ENCODE measurements at regions not wholly inside any gene's neighbourhood (a gene's known extent, or its start where the extent isn't known, plus 50 kb on each side); places are given as distances from the start of the nearest gene placed in this dataset.
"Not testable (repeated sequence)": the region's sequence is repeated elsewhere in the genome, so short reads cannot be mapped to it uniquely, and the experiment has no call there.

DNA sequence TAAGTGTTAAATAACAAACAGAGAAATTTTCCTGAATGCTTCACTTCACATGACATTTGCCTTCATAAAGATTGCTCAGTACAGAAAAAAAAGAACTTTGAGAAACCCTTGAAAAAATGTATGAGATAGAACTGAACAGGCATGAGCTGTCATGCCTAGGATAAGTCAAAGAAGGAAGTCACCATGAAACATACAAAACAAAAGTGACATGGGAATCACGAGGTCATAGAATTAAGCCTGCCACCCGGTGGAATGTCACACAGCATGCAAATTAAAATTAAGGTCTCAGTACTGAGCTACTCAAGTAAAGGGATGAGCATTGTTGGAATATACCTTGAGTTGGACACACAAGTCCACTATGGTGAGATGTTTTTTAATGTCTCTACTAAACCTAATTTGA lies 652.5 kb upstream of the NECTIN3 start:
- no peak for DNase-seq

GRCh38 chr3:110419601-110420000 lies 652.0 kb upstream of the NECTIN3 start:
- DNase-seq = no peak

DNA sequence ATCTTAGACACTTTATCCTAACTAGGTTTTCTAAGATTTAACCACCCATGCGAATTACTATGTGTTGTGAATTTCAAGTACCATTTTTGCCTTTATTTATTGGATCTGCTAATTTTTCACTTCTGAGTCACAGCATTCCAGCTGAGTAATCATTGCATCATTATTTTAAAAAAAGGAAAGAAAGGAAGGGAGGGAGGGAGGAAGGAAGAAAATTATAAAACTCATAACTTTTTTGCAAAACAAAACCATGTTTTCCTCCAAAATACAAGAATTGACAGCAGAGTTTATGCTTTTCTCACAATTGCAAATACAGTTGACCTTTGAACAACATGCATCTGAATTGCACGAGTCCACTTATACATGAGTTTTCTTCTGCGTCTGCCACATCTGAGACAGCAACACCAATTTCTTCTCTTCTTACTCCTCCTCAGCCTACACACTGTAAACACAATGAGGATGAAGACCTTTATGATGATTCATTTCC lies 651.4 kb upstream of the NECTIN3 start:
- no peak for DNase-seq

GRCh38 chr3:110423276-110423675 lies 648.3 kb upstream of the NECTIN3 start:
- no peak for DNase-seq

DNA sequence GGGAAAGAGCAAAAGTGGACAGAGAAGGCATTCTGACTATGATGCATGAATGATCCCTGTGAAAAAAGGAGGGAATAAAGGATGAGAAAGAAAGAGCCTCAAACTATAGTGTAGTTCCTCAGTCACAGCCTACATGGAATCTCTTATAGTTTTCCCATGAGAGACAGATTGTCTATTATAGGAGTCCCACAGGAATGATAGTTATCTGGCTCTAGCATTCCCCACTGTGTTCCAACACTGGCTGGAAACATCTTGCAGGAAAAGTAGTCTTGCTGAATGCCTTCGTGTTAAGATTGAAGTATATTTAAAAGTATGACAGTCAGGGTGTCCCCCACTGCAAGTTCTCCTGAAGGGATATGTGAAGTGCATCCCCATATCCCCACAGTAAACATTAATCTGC lies 641.5 kb upstream of the NECTIN3 start:
- DNase-seq = no peak

GRCh38 chr3:110436209-110436608 lies 635.4 kb upstream of the NECTIN3 start:
- no peak for DNase-seq

DNA sequence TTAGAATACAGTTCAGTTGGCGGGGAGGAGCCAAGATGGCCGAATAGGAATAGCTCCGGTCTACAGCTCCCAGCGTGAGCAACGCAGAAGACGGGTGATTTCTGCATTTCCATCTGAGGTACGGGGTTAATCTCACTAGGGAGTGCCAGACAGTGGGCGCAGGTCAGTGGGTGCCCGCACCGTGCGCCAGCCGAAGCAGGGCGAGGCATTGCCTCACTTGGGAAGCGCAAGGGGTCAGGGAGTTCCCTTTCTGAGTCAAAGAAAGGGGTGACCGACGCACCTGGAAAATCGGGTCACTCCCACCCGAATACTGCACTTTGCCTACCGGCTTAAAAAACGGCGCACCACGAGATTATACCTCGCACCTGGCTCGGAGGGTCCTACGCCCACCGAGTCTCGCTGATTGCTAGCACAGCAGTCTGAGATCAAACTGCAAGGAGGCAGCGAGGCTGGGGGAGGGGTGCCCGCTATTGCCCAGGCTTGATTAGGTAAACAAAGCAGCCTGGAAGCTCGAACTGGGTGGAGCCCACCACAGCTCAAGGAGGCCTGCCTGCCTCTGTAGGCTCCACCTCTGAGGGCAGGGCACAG lies 631.5 kb upstream of the NECTIN3 start:
- DNase-seq = not testable (repeated sequence)

DNA sequence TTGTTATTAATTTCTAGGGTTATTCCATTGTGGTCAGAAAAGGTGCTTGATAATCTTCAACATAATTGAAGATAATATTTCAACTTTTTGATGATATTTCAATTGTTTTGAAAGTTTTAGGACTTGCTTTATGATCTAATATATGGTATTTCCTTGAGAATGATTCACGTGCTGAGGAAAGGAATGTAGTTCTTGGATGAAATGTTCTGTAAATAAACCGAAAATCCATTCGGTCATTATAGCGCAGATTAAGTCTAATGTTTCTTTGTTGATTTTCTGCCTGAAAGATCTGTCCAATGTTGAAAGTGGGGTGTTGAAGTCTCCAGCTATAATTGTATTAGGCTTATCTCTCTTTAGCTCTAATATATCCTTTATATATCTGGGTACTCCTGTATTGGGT lies 617.5 kb upstream of the NECTIN3 start:
- no peak for DNase-seq

DNA sequence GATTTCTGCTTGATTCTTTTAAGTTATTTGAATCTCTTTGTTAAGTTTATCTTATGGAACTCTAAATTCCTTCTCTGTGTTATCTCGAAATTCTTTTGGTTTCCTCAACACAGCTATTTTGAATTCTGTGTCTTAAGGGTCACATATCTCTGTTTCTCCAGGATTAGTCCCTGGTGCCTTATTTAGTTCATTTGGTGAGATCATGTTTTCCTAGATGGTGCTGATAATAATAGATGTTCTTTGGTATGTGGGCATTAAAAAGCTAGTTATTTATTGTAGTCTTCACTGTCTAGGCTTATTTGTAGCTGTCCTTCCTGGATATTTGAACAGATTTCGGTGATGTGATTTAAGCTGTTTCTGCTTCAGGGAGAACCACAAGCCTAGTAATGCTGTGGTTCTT lies 615.6 kb upstream of the NECTIN3 start:
- no peak for DNase-seq

DNA sequence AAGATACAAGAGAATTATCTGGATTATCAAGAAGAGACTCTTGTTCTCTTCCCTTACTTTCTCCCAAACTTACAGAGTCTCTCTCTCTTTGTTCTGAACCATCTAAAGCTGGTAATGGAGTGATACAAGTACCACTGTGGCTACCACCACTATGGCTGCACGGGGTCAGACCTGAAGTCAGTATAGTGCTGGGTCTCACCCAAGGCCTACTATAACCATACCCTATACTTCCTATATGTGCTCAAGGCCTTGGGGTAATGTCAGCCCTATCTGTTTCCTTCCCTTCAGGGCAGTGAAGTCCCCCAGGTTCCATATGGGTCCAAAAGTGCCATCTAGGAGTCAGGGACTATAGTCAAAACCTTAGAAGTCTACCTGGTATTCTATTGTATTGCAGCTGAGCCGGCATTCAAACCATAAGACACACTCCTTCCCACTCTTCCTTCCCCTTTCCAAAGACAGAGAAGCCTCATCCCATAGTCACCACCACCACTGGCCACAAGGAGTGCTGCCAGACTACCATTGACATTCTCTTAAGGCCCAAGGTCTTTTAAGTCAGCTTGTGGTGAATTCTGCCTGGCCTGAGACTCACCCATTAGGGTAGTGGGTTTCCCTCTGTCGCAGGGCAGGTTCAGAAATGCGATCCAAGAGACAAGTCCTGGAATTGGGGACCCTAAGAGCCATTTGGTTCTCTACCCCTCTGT lies 615.0 kb upstream of the NECTIN3 start:
- no peak for DNase-seq

DNA sequence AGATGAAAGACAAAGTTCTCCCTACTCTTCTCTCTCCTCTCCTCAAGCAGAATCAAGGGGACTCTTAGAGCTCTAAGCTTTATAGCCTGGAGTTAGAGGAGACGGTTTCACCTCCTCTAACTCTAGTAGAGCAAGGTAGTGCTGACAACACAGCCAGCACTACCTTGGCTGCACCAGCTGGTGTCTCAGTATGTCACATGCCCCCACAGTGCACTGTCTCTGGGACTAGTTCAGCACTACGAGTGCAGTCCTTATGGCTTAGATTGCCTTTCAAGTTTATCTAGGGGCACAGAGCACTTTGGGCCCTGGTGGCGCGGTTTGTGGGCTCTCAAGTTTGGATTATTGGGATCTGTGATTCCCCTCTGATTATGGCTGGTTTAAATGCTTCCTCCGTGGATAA lies 614.1 kb upstream of the NECTIN3 start:
- no peak for DNase-seq

DNA sequence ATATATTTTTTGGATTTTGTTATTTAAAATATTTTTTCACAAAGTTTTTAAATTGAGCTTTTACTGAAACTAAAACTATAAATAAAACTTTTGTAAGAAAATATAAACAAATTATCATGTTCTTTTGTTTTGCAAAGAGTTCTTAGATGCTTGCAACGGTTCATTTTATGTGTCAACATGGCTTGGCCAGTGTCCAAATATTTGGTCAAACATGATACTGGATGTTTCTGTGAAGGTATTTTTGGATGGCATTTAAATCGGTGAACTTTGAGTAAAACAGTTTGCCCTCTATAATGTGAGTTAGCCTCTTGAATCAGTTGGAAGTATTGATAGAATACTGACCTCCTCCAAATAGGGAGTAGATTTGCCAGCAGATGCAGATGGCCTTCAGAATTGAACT lies 612.6 kb upstream of the NECTIN3 start:
- no peak for DNase-seq

GRCh38 chr3:110470310-110470709 lies 601.3 kb upstream of the NECTIN3 start:
- DNase-seq = no peak

- DNase-seq = no peak
Measured at GRCh38 chr3:110473405-110473804, 598.2 kb upstream of the NECTIN3 start.

- DNase-seq = no peak
Measured at GRCh38 chr3:110474397-110474796, 597.2 kb upstream of the NECTIN3 start.

DNA sequence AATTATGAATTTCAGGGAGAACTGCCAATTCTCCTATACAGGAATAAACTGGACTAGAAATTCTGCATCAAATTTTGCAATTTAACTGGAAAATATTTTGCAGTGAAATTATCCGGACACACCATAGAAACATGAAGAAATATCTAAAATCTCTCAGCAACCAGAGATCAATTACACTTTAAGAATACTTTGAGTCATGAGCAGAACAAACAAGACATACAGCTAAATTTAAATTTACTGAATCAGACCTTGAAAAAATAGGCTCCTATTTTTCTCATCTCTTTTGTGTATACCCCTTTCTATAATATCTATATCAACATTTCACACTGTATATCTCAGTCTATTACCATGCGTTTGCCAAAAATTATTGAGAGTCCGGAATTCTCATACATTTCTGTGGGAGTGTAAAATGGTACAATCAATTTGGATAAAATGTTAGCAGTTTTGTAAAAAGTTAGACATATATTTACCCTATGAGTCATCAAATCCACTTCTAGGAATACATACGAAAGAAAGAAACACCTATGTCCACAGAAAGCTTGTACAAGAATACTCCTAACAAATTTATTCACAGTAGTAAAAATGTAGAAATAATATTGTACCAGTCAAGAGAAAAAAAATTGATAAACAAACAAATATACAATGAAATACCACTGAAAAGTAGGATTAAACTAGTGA lies 593.1 kb upstream of the NECTIN3 start:
- no peak for DNase-seq

- no peak for DNase-seq
Measured at GRCh38 chr3:110479731-110480130, 591.9 kb upstream of the NECTIN3 start.

DNA sequence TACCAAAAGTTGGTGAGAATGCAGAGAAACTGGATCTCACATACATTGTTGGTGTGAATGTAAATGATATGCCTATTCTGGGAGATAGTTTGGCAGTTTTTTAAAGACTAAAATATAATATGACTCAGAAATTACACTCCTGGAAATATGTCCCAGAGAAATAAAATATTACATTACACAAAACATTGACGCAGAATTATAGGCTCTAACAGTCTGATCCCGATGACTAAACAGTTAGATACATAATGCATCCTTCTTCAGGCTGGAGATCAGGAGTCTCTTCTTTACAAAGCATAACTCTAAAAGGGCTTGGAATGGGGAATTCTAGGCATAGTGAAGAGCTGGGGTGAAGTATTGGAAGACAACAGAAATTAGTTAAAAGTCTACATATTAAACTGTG lies 586.2 kb upstream of the NECTIN3 start:
- DNase-seq = no peak

- DNase-seq = no peak
Measured at GRCh38 chr3:110487840-110488239, 583.8 kb upstream of the NECTIN3 start.

- DNase-seq = no peak
Measured at GRCh38 chr3:110491413-110491812, 580.2 kb upstream of the NECTIN3 start.

- DNase-seq = no peak
Measured at GRCh38 chr3:110492876-110493275, 578.7 kb upstream of the NECTIN3 start.

GRCh38 chr3:110493438-110494092 lies 578.1 kb upstream of the NECTIN3 start:
- no peak for DNase-seq

- no peak for DNase-seq
Measured at GRCh38 chr3:110494093-110494490, 577.5 kb upstream of the NECTIN3 start.

GRCh38 chr3:110494728-110495127 lies 576.9 kb upstream of the NECTIN3 start:
- DNase-seq = no peak

Data from CD4-positive, alpha-beta T cell treated with Interleukin-12 subunit alpha and Interleukin-12 subunit beta, for 1 hour (primary cell).